ENCODE measurements at regions not wholly inside any gene's neighbourhood (a gene's known extent, or its start where the extent isn't known, plus 50 kb on each side); places are given as distances from the start of the nearest gene placed in this dataset.

DNA sequence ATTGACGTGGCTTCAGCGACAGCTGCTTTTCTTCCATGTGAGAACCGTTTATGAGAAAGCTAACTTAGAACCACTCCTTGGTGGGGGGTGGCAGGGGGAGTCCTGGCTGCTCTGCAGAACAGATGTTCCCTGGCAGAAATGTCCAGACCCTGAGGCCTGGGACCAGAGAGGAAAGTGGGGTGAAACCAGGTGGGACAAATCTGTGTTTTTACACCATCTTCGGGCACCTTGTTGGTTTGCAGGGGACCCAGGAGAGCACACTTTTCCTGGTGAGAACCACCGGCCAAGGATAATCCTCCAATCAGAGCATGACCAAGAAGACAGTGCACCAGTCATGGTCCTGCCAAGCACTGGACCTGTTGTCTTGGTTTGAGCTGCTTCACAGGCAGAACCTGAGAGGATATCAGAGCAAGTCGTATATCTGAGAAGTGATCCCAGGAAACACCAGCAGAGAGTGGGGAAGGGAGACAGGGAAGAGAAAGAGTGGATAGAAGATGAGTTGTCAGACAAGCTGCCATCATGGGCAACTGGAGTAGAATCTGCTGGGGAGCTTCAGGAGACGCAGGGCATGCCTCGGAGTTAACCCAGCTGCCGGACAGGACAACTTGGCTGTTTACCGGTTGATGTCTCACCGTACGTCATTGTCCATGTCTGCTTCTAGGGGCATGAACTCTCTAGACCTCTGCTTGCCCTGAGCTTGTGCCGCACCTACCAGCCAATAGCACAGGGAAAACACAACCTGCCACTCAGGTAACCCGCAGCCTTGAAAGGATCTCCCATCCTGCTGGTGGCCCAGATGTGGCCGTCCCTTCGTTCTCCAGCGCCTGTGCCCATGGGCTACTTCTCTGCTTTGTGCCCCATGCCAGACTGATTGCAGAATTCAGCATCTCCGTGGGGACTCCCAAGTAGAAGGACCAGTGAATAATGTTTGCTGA lies 178.4 kb upstream of the MVB12B start:
- TF ChIP-seq CTCF (IDR thresholded peaks at IDR 0.05) = no peak
- no peak for TF ChIP-seq POLR2A (IDR thresholded peaks at IDR 0.05)
